ENCODE measurements at regions not wholly inside any gene's neighbourhood (a gene's known extent, or its start where the extent isn't known, plus 50 kb on each side); places are given as distances from the start of the nearest gene placed in this dataset.

DNA sequence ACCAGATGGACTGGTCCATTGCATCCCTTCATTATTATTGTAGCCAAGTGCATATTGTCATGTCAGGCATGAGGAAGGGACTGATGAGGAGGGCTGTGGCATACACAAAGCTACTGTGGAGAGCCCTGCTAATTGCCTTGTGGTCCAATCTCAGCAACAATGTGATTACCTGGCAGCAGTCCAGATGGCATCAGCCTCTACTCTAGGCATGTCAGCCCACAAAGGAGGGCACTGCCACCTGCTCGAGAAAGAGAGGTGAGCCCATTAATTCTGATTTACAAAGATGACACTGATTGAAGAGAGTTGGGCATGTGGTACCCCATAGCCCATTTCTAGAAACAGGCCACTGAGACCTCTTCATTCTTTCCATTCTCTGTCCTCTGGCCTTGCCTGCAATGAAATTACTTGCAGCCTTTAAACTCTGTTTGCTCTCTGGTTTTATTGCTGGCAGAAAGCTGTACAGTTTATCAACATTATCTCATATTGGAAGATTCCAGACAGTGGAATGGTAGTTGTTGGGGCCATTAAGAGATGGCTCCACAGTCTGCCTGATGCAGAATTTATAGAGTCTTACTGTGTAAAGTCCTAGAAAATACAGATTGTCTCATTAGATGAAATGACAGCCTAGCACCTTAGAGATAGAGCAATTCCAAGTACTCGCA lies 307.7 kb downstream of the ARPP21 start:
- no peak for DNase-seq (ENCODE audit: low read depth)

DNA sequence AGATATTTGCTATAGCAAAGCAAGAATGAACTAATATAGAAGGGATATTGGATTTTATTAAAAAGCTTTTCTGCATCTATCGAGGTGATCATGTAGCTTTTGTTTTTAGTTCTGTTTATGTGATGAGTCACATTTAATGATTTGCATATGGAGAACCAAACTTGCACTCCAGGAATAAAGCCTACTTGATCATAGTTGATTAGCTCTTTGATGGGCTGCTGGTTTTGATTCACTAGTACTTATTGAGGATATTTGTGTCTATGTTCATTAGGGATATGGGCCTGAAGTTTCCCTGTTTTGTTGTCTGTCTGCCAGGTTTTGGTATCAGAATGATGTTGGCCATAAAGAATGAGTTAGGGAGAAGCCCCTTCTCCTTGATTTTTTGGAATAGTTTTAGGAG lies 310.7 kb downstream of the ARPP21 start:
- DNase-seq (ENCODE audit: low read depth) = no peak

GRCh38 chr3:35954413-35954812 lies 315.1 kb downstream of the ARPP21 start:
- DNase-seq (ENCODE audit: low read depth) = no peak

- DNase-seq (ENCODE audit: low read depth) = peak; percentile 15
Observed at GRCh38 chr3:35965908-35966307, 326.6 kb downstream of the ARPP21 start.

- no peak for DNase-seq (ENCODE audit: low read depth)
Observed at GRCh38 chr3:35966629-35967464, 327.5 kb downstream of the ARPP21 start.

DNA sequence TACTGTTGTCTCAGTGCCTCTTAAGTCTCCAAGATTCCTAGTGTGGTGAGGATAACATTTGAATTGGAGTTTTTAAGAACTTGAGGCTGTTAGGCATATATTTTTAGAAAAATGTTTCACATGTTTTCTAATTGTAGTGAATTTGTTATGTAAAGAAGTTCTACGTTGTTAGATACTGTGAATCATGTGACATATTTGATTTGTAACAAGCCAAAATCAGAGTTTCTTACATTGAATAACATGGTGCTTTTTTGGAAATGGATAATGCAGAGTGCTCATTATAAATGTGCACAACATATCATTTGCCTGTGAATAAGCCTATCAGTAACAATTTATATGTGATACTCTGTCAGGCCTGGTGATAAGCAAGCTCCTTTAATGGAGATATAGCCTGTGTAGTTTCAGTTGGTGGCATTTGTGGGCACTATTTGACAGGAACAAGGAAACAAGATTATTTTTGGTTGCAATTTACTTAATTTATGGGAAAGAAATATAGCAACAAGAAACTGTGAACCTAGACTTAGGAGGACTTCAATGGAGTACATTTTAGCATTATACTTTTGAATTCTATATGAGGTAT lies 328.8 kb downstream of the ARPP21 start:
- DNase-seq (ENCODE audit: low read depth) = no peak

DNA sequence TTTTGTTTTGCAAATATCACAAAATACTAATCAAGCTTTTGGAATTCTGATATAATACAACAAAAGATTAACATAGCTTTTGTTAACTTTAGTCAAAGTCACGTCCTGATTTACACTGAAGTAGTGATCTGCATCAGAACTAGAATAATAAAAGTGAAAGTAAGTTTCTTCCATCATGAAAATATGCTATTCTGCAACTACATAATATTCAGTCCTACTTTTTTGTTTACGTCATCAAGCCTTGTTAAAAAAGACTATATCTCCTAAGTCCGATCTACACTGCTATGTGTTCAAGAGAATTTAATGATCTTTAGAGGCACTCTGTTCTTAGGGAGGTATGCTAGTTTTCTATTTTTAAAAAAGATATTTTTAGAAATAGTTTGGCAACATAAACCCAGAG lies 330.1 kb downstream of the ARPP21 start:
- no peak for DNase-seq (ENCODE audit: low read depth)

GRCh38 chr3:35970793-35971192 lies 331.5 kb downstream of the ARPP21 start:
- no peak for DNase-seq (ENCODE audit: low read depth)

DNA sequence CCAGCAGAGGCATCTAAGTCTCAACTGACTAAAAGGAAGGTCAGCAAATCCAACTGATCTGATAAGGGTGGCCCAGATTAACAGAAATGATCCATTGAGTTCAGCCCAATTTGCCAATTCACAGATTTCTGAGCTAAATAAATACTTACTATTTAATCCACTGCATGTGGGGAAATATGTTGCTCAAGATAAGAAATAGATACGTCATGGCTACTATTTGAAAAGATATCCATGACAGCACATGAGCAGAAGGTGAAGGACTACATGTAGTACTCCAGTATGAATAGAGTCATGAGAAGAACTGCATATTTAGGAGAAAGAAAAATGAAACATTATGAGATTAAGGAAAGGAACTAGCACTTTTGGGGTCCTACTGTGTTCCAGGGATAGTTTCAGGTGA lies 332.4 kb downstream of the ARPP21 start:
- DNase-seq (ENCODE audit: low read depth) = no peak

- no peak for DNase-seq (ENCODE audit: low read depth)
Observed at GRCh38 chr3:35974872-35975271, 335.5 kb downstream of the ARPP21 start.

- DNase-seq (ENCODE audit: low read depth) = no peak
Observed at GRCh38 chr3:35986161-35986560, 346.8 kb downstream of the ARPP21 start.

DNA sequence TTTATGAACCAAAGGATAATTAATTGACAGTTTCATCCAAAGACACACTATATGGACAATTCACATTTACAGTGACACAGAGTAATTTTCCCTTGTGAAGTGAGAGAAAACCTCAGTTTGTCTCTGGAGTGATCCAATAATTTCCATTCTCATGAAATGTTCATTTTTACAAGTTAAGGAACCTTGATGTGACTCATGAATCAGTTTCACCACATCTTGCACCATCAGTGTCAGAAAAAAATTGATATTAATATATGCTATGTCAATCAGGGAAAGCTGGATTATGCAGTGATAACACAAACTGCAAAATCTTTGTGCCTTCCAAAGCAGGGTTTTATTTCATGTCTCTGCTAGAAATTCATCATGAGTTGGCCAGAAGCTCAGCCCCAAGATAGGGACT lies 348.1 kb downstream of the ARPP21 start:
- no peak for DNase-seq (ENCODE audit: low read depth)

DNA sequence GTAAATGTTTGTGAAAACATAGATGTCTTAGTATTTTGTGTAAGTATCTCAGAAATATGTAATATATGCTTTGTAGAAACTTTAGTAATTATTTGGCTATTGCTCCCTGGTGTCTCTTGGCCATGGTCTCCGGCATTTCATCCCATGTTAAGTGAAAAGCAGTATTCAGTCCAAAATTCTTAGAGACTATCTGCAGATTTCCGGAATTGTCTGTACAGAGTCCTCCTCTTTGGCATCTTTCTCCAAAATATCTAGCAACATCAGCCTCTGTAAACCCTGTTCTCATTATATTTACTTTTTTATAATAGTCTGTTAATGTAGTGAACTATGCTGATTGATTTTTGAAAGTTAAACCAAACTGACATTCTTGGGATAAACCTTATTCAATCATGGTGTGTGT lies 352.7 kb downstream of the ARPP21 start:
- no peak for DNase-seq (ENCODE audit: low read depth)

DNA sequence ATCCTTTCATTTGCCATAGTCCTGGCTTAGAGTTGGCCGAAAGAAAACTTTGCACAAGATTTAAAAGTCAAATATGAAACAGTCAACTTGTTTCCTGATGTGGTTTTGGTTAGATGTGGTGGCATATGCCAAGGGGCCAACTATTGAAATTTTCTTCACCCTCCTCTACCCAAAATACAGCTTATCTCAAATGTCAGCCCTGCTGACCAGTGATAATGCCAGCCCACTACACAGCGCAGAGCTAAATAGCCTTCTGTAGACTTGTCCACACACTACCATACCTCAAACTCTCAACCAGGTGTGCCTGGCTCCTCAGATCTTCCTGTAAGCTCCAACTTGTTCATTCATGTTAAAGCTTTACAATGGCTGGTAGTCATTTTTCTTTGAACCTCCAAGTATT lies 368.5 kb upstream of the STAC start:
- DNase-seq (ENCODE audit: low read depth) = no peak

DNA sequence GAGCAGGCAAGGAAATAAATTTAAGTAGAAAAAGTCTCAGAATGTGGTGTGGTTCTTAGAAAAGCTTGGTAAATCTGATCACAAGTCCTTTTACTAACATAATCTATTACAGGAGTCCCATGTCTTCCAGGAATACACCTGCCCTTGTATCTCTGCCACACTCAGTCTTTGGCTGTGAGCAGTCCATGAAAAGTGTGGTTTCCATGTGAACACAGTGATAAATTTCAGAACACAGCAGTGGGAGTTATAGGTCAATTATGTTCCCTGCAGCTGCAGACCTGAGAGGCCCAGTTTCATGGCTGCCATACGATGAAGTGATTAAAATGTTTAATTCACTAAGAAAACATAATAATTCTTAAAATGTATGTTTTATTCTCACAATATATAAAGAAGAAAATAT lies 366.9 kb upstream of the STAC start:
- no peak for DNase-seq (ENCODE audit: low read depth)

DNA sequence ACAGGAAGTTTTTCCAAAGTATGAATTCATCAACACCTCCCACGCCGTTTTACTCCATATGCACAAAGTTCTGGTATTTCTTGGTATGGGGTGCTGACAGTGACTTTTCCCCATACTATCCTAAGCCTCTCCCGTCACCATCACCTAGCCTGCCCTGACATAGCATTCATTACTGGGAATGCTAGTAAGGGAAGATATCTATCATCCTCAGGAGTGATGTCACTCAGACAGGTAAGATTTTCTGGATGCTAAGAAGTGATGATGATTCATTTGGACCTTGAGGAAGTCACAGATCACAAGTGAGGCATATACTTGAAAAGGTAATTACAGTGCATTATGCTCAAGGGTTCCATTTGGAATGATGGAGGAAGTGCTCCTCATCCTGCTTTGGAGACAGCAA lies 355.1 kb upstream of the STAC start:
- DNase-seq (ENCODE audit: low read depth) = no peak

- DNase-seq (ENCODE audit: low read depth) = no peak
Observed at GRCh38 chr3:36032180-36033047, 347.9 kb upstream of the STAC start.

- no peak for DNase-seq (ENCODE audit: low read depth)
Observed at GRCh38 chr3:36058404-36059030, 321.8 kb upstream of the STAC start.

DNA sequence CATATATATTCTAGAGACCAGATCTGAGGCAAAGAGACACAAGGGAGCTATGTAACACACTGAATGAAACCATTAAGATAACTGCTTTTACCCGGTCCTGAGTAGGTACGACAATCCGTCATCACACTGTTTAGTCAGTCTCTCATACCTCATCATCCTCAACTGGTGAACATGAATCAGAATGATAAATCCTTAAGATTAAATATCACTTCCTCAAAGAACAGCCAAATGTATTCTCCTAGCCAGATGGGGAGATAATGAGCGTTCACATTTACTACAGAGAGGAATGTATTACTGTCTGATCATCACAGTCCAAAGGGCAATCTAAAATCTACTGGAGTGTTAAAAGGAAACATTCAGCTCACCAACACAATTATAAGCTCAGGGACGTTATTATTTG lies 319.4 kb upstream of the STAC start:
- no peak for DNase-seq (ENCODE audit: low read depth)

DNA sequence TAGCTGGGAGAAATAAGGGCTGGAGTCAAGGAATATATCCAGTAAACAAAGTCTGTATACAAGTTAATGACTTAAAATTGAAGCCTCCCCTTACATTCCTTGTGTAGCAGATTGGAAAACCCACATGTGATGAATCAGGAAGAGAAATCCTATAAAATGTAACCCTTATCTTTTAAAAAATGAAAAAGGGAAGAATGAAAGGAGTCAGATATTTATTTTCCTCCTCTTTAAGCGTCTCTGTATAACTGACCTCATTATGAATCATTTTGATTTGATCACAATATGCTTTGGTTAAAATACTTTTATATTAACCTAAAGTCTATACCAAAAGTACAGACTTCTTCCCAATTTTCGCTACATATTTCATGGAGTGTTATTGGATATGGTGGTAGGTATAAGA lies 316.3 kb upstream of the STAC start:
- DNase-seq (ENCODE audit: low read depth) = no peak

DNA sequence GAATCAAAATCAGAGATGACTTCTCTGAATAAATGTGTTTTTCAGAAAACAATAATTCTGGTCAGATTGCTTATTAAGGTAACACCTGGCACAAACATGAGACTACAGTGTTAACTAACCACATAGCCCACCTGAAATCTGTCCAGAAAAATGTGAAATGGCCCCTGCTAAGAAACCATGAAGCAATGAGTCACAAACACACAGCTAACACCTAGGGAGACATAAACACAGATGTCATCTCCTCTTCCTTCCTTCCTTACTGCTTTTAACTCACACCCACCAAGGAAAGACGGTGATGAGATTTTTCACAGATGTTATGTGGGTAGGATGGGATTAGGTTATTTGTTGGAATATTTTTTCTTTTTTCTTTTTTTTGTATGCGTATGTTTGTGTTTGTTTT lies 315.0 kb upstream of the STAC start:
- DNase-seq (ENCODE audit: low read depth) = no peak

DNA sequence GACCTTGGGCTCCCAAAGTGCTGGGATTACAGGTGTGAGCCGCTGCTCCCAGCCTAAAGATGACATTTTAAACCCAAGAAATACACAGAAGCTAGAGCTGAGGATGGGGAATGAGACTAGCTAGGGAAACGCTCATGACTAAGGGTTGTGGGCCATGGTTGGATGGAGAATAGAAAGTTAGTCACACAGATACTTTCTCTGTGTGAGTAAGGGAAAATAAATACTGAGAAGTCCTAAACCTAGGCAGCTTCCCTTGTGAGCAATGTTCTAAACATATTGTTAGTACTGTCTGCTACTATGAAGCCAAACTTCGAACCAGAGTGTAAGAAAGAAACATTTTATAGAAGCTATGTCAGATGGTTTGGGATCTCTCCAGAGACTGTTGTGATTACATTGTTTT lies 304.8 kb upstream of the STAC start:
- no peak for DNase-seq (ENCODE audit: low read depth)

All from CMK (cell line).